ENCODE measurements at regions not wholly inside any gene's neighbourhood (a gene's known extent, or its start where the extent isn't known, plus 50 kb on each side); places are given as distances from the start of the nearest gene placed in this dataset.
"Not testable (repeated sequence)": the region's sequence is repeated elsewhere in the genome, so short reads cannot be mapped to it uniquely, and the experiment has no call there.

- dilution Hi-C loops (cut with MboI; ENCODE audit: extremely low pct_ligation_motif_present, low sequenced_read_pairs); FAIRE-seq: not testable (repeated sequence)
Observed at GRCh38 chr6:93835026-93835425, 415.7 kb upstream of the EPHA7 start.

DNA sequence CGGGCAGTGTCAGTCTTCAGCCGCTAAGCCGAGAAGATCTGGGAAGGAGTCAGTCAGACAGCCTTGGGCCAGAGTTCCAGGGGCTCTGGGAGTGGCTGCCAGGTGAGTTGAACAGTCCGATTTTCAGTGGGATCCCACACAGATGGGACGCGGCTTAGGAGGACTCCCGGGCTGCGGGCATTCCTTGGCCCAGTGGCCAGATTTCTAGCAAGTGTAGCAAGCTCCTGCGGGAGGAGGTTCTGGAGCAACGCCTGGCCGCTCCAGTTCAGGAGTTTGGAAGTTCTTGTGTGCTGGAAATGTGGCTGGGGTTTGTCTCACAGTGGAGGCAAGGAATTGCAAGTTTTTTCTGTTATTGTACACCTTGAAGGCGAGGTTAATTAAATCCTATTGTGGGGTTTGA lies 414.0 kb upstream of the EPHA7 start:
- DNase-seq (ENCODE audit: low read depth, low spot score); H2AFZ ChIP-seq (ENCODE audit: control insufficient read depth, low read length); dilution Hi-C loops (cut with MboI; ENCODE audit: extremely low pct_ligation_motif_present, low sequenced_read_pairs); H3K79me2 ChIP-seq (ENCODE audit: control insufficient read depth, insufficient read depth, low read length); H3K9ac ChIP-seq (ENCODE audit: control insufficient read depth, extremely low read depth, insufficient read depth, low read length); H3K36me3 ChIP-seq (ENCODE audit: control insufficient read depth in 2 of 2, extremely low read depth in 1 of 2, insufficient read depth in 2 of 2, low read length in 2 of 2); H3K4me1 ChIP-seq (ENCODE audit: control insufficient read depth, extremely low read depth, insufficient read depth, low read length); FAIRE-seq; H3K27me3 ChIP-seq (ENCODE audit: control insufficient read depth, extremely low read depth, insufficient read depth, low read length); H4K20me1 ChIP-seq (ENCODE audit: control insufficient read depth, extremely low read depth, insufficient read depth, low read length); H3K4me2 ChIP-seq (ENCODE audit: control insufficient read depth, extremely low read depth, insufficient read depth, low read depth, low read length); H3K9me3 ChIP-seq (ENCODE audit: control insufficient read depth, low read depth, low read length); H3K9me1 ChIP-seq (ENCODE audit: control insufficient read depth, extremely low read depth, insufficient read depth, low read length); H3K27ac ChIP-seq (ENCODE audit: control insufficient read depth, insufficient read depth, low read length); H3K4me3 ChIP-seq (ENCODE audit: control insufficient read depth in 2 of 3, extremely low read depth in 1 of 3, insufficient read depth in 2 of 3, low read depth in 1 of 3, low read length in 3 of 3): not testable (repeated sequence)

More at GRCh38 chr6:93835026-93835425, 415.7 kb upstream of the EPHA7 start:
- not testable (repeated sequence) for H3K27ac ChIP-seq (ENCODE audit: control insufficient read depth, insufficient read depth, low read length); H2AFZ ChIP-seq (ENCODE audit: control insufficient read depth, low read length); H3K9me1 ChIP-seq (ENCODE audit: control insufficient read depth, extremely low read depth, insufficient read depth, low read length); H3K27me3 ChIP-seq (ENCODE audit: control insufficient read depth, extremely low read depth, insufficient read depth, low read length); H3K9ac ChIP-seq (ENCODE audit: control insufficient read depth, extremely low read depth, insufficient read depth, low read length); H3K79me2 ChIP-seq (ENCODE audit: control insufficient read depth, insufficient read depth, low read length); H3K4me3 ChIP-seq (ENCODE audit: control insufficient read depth in 2 of 3, extremely low read depth in 1 of 3, insufficient read depth in 2 of 3, low read depth in 1 of 3, low read length in 3 of 3); H3K4me1 ChIP-seq (ENCODE audit: control insufficient read depth, extremely low read depth, insufficient read depth, low read length); H3K9me3 ChIP-seq (ENCODE audit: control insufficient read depth, low read depth, low read length); H3K4me2 ChIP-seq (ENCODE audit: control insufficient read depth, extremely low read depth, insufficient read depth, low read depth, low read length); DNase-seq (ENCODE audit: low read depth, low spot score); H4K20me1 ChIP-seq (ENCODE audit: control insufficient read depth, extremely low read depth, insufficient read depth, low read length); H3K36me3 ChIP-seq (ENCODE audit: control insufficient read depth in 2 of 2, extremely low read depth in 1 of 2, insufficient read depth in 2 of 2, low read length in 2 of 2)

DNA sequence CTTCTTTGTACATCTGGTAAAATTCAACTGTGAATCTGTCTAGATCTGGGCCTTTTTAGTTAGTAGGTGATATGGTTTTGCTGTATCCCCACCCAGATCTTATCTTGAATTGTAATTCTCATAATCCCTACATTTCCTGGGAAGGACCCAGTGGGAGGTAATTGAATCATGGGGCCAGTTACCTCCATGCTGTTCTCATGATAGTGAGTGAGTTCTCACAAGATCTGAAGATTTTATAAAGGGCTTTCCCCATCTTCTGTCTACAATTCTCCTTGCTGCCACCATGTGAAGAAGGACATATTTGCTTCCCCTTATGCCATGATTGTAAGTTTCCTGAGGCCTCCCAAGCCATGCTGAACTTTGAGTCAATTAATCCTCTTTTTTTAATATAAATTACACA lies 410.4 kb upstream of the EPHA7 start:
- dilution Hi-C loops (cut with MboI; ENCODE audit: extremely low pct_ligation_motif_present, low sequenced_read_pairs); H3K9me1 ChIP-seq (ENCODE audit: control insufficient read depth, extremely low read depth, insufficient read depth, low read length); H4K20me1 ChIP-seq (ENCODE audit: control insufficient read depth, extremely low read depth, insufficient read depth, low read length); H3K9me3 ChIP-seq (ENCODE audit: control insufficient read depth, low read depth, low read length); FAIRE-seq; H2AFZ ChIP-seq (ENCODE audit: control insufficient read depth, low read length); H3K36me3 ChIP-seq (ENCODE audit: control insufficient read depth in 2 of 2, extremely low read depth in 1 of 2, insufficient read depth in 2 of 2, low read length in 2 of 2); DNase-seq (ENCODE audit: low read depth, low spot score); H3K27me3 ChIP-seq (ENCODE audit: control insufficient read depth, extremely low read depth, insufficient read depth, low read length); H3K27ac ChIP-seq (ENCODE audit: control insufficient read depth, insufficient read depth, low read length); H3K4me2 ChIP-seq (ENCODE audit: control insufficient read depth, extremely low read depth, insufficient read depth, low read depth, low read length); H3K4me1 ChIP-seq (ENCODE audit: control insufficient read depth, extremely low read depth, insufficient read depth, low read length); H3K4me3 ChIP-seq (ENCODE audit: control insufficient read depth in 2 of 3, extremely low read depth in 1 of 3, insufficient read depth in 2 of 3, low read depth in 1 of 3, low read length in 3 of 3); H3K79me2 ChIP-seq (ENCODE audit: control insufficient read depth, insufficient read depth, low read length); H3K9ac ChIP-seq (ENCODE audit: control insufficient read depth, extremely low read depth, insufficient read depth, low read length): not testable (repeated sequence)
